SK-N-SH treated with all-trans-retinoic acid at 6 μM for 48 hours (cell line): ENCODE measurements at regions not wholly inside any gene's neighbourhood (a gene's known extent, or its start where the extent isn't known, plus 50 kb on each side); places are given as distances from the start of the nearest gene placed in this dataset.
"Not testable (repeated sequence)": the region's sequence is repeated elsewhere in the genome, so short reads cannot be mapped to it uniquely, and the experiment has no call there.

Source experiments
- ARNTL ChIP-seq: fragments of 450-650 bp; formaldehyde crosslinking; IDR thresholded peaks from 2 replicates; pipeline ENCODE4 v1.5.0; 2020; ENCODE audit warnings: low read depth, mild to moderate bottlenecking, moderate library complexity, borderline replicate concordance
- GLIS3 ChIP-seq: fragments of 250-450 bp; sonication (Bioruptor Pico); IDR thresholded peaks from 2 replicates; pipeline ENCODE4 v1.5.0; 2020; ENCODE audit warnings: mild to moderate bottlenecking, moderate library complexity
- OSR1 ChIP-seq: fragments of 250-450 bp; sonication (Bioruptor Pico); IDR thresholded peaks from 2 replicates; pipeline ENCODE4 v1.8.0; 2022; ENCODE audit warnings: moderate library complexity, mild to moderate bottlenecking, inconsistent platforms
- PATZ1 ChIP-seq: fragments of 250-450 bp; sonication (Bioruptor Pico); IDR thresholded peaks from 2 replicates; pipeline ENCODE4 v1.8.0; 2020; ENCODE audit warnings: mild to moderate bottlenecking, moderate library complexity, borderline replicate concordance
- TCF4 ChIP-seq: fragments of 250-450 bp; sonication (Bioruptor Pico); IDR thresholded peaks from 2 replicates; pipeline ENCODE4 v1.8.0; 2021; ENCODE audit warnings: mild to moderate bottlenecking, moderate library complexity, borderline replicate concordance
- ZFP30 ChIP-seq: fragments of 450-650 bp; formaldehyde crosslinking; IDR thresholded peaks from 2 replicates; pipeline ENCODE4 v1.5.0; 2022; ENCODE audit warnings: mild to moderate bottlenecking, moderate library complexity
- ZNF565 ChIP-seq: fragments of 450-650 bp; formaldehyde crosslinking; conservative IDR thresholded peaks from 2 replicates; pipeline ENCODE4 v1.5.0; 2020; ENCODE audit warnings: low read depth, mild to moderate bottlenecking, moderate library complexity

- TF ChIP-seq OSR1; ARNTL (CRISPR knock-in tag); TCF4 (CRISPR knock-in tag); ZFP30; GLIS3 (CRISPR knock-in tag); PATZ1; ZNF565 (CRISPR knock-in tag): not testable (repeated sequence)
Observed at GRCh38 chr6:100195244-100195643, 201.2 kb upstream of the MCHR2 start.
